T-helper 17 cell (primary cell): ENCODE measurements at regions not wholly inside any gene's neighbourhood (a gene's known extent, or its start where the extent isn't known, plus 50 kb on each side); places are given as distances from the start of the nearest gene placed in this dataset.

Experiments used
- ATAC-seq: fragments of 150-1000 bp; cut with Tn5 transposase; 2 replicates; pipeline ENCODE4 v1.10.0; 2021; ENCODE audit warnings: mild to moderate bottlenecking, moderate library complexity
- DNase-seq, 3 donors: peaks; one replicate each; pipeline versions ENCODE4 v3.0.0 to v3.0.0-alpha.2; 2020 to 2021
- H3K9me3 ChIP-seq: one replicate; pipeline ENCODE4 v1.7.0; 2013; ENCODE audit warnings: low read length, mild to moderate bottlenecking; ENCODE audit not compliant: control insufficient read depth, poor library complexity, severe bottlenecking
- H3K27ac Mint-ChIP-seq: one replicate; pipeline ENCODE4 v1.8.0; 2022; ENCODE audit warnings: mild to moderate bottlenecking, moderate library complexity, mixed read lengths
- H3K27me3 Mint-ChIP-seq: one replicate; pipeline ENCODE4 v1.8.0; 2022; ENCODE audit warnings: mixed read lengths
- H3K36me3 Mint-ChIP-seq: one replicate; pipeline ENCODE4 v1.8.0; 2022; ENCODE audit warnings: low read depth, mixed read lengths
- H3K4me1 Mint-ChIP-seq: one replicate; pipeline ENCODE4 v1.8.0; 2022; ENCODE audit warnings: mild to moderate bottlenecking, mixed read lengths
- H3K4me3 Mint-ChIP-seq: one replicate; pipeline ENCODE4 v1.8.0; 2022; ENCODE audit warnings: mild to moderate bottlenecking, moderate library complexity, mixed read lengths

DNA sequence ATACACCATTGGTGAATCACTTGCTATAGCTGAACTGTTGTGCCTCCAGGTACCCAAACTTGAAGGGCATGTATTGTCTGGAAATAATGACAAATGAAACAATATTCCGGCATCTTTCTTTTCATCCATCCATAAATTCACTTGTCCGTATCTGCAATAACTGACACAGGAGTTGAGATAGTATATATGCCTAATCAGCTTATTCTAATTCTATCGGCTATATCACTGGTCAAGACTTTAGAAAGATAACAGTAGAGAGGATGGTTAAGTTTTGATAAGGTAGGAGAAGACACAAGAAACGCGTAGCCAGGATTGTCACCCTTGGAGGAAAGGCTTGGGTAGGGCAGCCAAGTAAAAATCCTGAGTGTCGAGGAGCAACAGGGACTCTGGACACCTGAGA lies 1634.6 kb upstream of the CELF4 start:
- H3K4me1 Mint-ChIP-seq = no peaks in the 10 kb centered on the region
- H3K9me3 ChIP-seq = no peaks in the 10 kb centered on the region
- H3K36me3 Mint-ChIP-seq = no peaks in the 10 kb centered on the region
- H3K27me3 Mint-ChIP-seq = no peaks in the 10 kb centered on the region
- DNase-seq (no peak), ATAC-seq (no peak)
- no peak overlapping the region for H3K27ac Mint-ChIP-seq
- no peak overlapping the region for H3K4me3 Mint-ChIP-seq

DNA sequence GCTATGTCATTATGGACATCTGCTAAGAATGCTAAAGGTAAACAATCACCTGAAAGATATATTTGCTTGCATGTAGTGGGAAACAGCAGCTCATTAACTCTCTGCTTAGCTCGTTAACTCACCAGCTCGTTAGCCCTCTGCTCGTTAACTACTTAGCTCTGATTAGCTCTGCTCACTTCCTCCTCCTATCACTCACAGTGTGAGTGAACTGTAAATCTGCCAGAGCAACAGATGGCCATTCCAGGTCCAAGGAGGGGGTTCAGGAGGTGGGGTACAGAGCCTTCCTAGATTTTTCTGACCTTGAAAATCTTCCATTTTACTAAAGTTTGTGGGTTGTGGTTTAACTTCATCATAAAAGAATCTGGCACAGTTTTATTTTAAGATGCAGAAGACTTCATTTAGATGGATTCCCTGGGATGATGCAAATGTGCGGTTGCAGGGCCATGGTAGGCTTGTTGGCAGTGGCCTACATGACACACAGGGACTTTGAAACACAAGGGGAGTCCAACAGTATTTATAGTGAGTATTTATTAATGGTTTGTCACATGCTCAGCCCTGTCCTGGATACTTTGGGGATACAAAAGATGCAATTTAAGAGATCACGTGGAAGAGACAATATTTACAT lies 1633.7 kb upstream of the CELF4 start:
- ATAC-seq (no peak), DNase-seq (no peak)
- H3K9me3 ChIP-seq = no peaks in the 10 kb centered on the region
- Mint-ChIP-seq H3K27me3 (no peaks in the 10 kb centered on the region), H3K4me1 (no peaks in the 10 kb centered on the region), H3K36me3 (no peaks in the 10 kb centered on the region), H3K4me3 (no peak overlapping the region), H3K27ac (no peak overlapping the region)

- H3K36me3 Mint-ChIP-seq = no peaks in the 10 kb centered on the region
- H3K4me3 Mint-ChIP-seq = no peak overlapping the region
- H3K27ac Mint-ChIP-seq = no peak overlapping the region
- no peaks in the 10 kb centered on the region for H3K27me3 Mint-ChIP-seq
- H3K4me1 Mint-ChIP-seq = no peaks in the 10 kb centered on the region
- no peak for ATAC-seq
- H3K9me3 ChIP-seq = no peaks in the 10 kb centered on the region
- no peak for DNase-seq
These were observed 1632.8 kb upstream of the CELF4 start for GRCh38 chr18:39198376-39198775.

DNA sequence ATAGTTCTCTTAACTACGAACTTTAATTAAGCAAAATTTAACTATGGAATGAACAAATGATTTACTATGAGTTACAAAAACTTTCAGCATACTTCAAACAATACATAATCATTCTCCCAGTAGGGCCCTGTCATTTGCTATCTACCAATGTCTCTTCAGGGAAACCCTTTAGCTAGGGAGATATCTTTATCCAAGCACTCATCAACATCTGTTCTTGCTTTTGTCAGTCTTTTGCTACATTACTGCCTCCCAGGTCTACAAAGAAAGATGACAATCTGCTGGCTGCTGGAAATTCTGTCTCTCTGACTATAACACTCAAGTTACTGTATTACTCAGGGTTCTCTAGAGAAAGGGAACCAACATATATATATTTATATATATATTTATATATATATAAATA lies 1626.3 kb upstream of the CELF4 start:
- Mint-ChIP-seq H3K4me1 (no peaks in the 10 kb centered on the region), H3K27ac (no peak overlapping the region), H3K27me3 (no peaks in the 10 kb centered on the region), H3K36me3 (no peaks in the 10 kb centered on the region), H3K4me3 (no peak overlapping the region)
- H3K9me3 ChIP-seq = no peaks in the 10 kb centered on the region
- ATAC-seq = no peak
- DNase-seq = no peak

DNA sequence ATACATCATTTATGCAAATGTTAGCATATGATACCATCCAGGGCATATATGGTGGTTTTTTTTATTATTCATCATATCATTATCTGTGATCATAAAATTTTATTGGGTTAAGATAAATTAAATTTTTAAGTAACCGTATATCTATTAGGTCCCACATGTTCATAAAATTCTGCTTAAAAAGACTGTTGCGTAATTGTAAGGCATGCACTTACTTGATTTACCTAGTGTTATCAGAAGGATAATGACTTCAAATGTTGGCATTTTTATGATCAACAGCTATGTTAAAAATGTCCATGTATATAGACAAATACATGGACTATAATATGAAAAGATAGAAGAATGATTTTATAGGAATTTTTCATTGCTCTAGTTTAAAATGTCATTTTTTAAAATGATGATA lies 1625.5 kb upstream of the CELF4 start:
- no peaks in the 10 kb centered on the region for H3K9me3 ChIP-seq
- DNase-seq = no peak
- Mint-ChIP-seq H3K4me1 (no peaks in the 10 kb centered on the region), H3K27ac (no peak overlapping the region), H3K4me3 (no peak overlapping the region), H3K36me3 (no peaks in the 10 kb centered on the region), H3K27me3 (no peaks in the 10 kb centered on the region)
- no peak for ATAC-seq

DNA sequence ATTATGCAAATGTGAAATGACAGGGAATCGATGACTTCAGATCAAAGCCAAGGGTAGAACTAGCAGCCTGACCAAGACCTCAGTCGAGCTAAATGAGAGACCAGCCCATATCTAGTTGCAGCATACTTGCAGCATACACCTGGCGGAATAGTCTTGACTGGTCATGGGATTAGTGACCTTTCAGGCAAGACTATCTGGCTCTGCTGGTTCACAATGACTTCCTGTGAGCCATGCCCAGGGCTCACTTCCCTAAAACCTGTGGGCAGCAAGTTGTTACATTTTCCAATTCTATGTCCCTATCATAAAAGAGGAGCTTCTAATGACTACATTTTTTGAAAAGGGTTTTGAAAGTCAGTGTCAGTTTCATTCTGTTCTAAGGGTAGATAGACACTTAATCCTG lies 1624.9 kb upstream of the CELF4 start:
- H3K4me1 Mint-ChIP-seq = no peaks in the 10 kb centered on the region
- no peaks in the 10 kb centered on the region for H3K27me3 Mint-ChIP-seq
- H3K27ac Mint-ChIP-seq = no peak overlapping the region
- no peaks in the 10 kb centered on the region for H3K9me3 ChIP-seq
- DNase-seq (no peak), ATAC-seq (no peak)
- H3K4me3 Mint-ChIP-seq = no peak overlapping the region
- H3K36me3 Mint-ChIP-seq = no peaks in the 10 kb centered on the region

GRCh38 chr18:39188278-39188677 lies 1622.7 kb upstream of the CELF4 start:
- DNase-seq = no peak
- H3K27me3 Mint-ChIP-seq = no peaks in the 10 kb centered on the region
- no peaks in the 10 kb centered on the region for H3K4me1 Mint-ChIP-seq
- ATAC-seq = no peak
- H3K9me3 ChIP-seq = no peaks in the 10 kb centered on the region
- H3K36me3 Mint-ChIP-seq = no peaks in the 10 kb centered on the region
- no peak overlapping the region for H3K27ac Mint-ChIP-seq
- H3K4me3 Mint-ChIP-seq = no peak overlapping the region

- DNase-seq = no peak
- Mint-ChIP-seq H3K4me1 (no peaks in the 10 kb centered on the region), H3K36me3 (no peaks in the 10 kb centered on the region), H3K4me3 (no peak overlapping the region), H3K27ac (no peak overlapping the region), H3K27me3 (no peaks in the 10 kb centered on the region)
- ATAC-seq = no peak
- H3K9me3 ChIP-seq = no peaks in the 10 kb centered on the region
These were observed 1620.4 kb upstream of the CELF4 start for GRCh38 chr18:39186008-39186407.

DNA sequence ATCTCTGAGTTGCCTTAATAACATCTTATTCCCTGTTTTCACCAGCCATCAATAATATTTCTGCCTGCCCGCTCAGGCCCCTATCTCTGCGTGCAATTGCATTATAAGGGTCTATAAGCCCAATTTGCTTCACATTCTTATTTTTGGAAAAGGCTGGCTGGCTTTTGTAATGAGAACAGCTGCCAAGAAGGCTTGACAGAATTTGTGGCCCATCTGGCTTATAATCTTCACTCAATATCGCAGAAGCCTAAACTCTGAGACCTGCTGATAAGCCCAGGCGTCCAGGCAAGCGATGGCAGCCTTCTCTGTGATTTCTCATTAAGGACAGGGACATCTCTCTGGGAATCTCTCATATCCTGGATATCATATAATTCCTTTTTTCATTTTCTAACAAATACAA lies 1618.6 kb upstream of the CELF4 start:
- no peak for DNase-seq
- Mint-ChIP-seq H3K4me1 (no peaks in the 10 kb centered on the region), H3K4me3 (no peak overlapping the region)

DNA sequence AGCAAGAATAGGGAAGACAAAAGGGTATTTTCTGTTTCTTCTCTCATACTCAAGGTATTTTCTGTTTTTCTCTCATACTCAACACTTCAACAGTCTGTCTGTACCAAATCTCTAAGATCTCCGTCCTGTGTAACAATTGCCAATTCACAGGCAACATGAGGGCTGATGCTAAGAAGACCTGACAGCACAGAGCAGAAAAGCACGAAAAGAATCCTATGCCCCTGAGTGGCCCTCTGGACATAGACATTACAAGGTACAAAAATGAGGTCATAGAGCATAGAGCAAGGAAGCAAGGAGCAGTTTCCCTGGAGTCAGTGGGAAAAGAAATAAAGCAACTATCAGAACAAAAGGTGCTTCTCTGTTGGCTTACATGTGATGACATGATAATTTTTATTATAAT lies 1612.6 kb upstream of the CELF4 start:
- DNase-seq = no peak

More for the DNA sequence above, 1618.6 kb upstream of the CELF4 start:
- H3K36me3 Mint-ChIP-seq = no peaks in the 10 kb centered on the region
- no peak for ATAC-seq
- no peaks in the 10 kb centered on the region for H3K9me3 ChIP-seq
- no peak overlapping the region for H3K27ac Mint-ChIP-seq
- H3K27me3 Mint-ChIP-seq = no peaks in the 10 kb centered on the region

GRCh38 chr18:39172695-39173421 lies 1607.3 kb upstream of the CELF4 start:
- Mint-ChIP-seq H3K27me3 (no peaks in the 10 kb centered on the region), H3K4me1 (no peaks in the 10 kb centered on the region), H3K27ac (no peak overlapping the region), H3K4me3 (no peak overlapping the region), H3K36me3 (no peaks in the 10 kb centered on the region)
- ATAC-seq (no peak), DNase-seq (no peak)
- no peaks in the 10 kb centered on the region for H3K9me3 ChIP-seq

More for the DNA sequence above, 1612.6 kb upstream of the CELF4 start:
- no peak for ATAC-seq
- Mint-ChIP-seq H3K27me3 (no peaks in the 10 kb centered on the region), H3K36me3 (no peaks in the 10 kb centered on the region), H3K4me3 (no peak overlapping the region), H3K4me1 (no peaks in the 10 kb centered on the region), H3K27ac (no peak overlapping the region)
- no peaks in the 10 kb centered on the region for H3K9me3 ChIP-seq

DNA sequence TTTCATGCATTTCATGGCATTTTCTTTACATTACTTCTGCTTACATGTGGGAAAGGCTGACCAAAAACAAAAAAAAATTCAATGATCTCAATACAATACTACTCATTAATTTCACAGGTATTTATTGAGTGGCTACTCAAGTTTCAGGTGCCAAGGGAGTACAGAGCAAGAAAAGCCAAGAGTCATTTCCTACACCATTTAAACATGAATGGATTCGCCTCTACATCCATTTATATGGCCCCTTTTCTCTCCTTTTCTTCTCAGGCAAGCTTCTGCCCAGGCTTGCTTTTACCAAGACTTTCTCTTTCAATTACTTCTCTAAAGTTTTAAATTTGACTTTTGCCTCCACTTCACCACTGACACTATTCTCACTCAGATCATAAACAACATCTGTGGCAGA lies 1603.1 kb upstream of the CELF4 start:
- H3K4me1 Mint-ChIP-seq = no peaks in the 10 kb centered on the region
- no peak overlapping the region for H3K4me3 Mint-ChIP-seq
- no peaks in the 10 kb centered on the region for H3K9me3 ChIP-seq
- H3K36me3 Mint-ChIP-seq = no peaks in the 10 kb centered on the region
- DNase-seq = no peak
- H3K27ac Mint-ChIP-seq = no peak overlapping the region
- no peaks in the 10 kb centered on the region for H3K27me3 Mint-ChIP-seq
- no peak for ATAC-seq

DNA sequence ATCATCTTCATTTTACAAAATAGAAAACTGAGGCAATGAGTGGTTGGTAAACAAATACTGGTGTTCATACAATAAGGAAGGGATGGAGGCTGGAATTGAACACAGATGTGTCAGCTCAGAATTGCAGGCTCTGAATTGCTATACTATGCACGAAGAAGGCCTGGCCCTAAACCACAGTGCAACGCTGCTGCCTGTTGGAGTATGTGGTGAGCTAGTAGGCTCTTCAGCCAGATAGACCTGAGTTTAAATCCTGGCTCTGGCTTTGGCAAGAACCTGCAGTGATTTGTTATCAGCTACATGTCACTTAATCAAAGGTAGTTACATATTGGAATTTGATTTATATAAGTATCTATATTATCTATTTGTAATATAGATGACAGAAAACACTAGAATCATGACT lies 1602.4 kb upstream of the CELF4 start:
- no peak overlapping the region for H3K4me3 Mint-ChIP-seq
- H3K4me1 Mint-ChIP-seq = no peaks in the 10 kb centered on the region
- no peak for DNase-seq
- no peaks in the 10 kb centered on the region for H3K36me3 Mint-ChIP-seq
- H3K9me3 ChIP-seq = no peaks in the 10 kb centered on the region
- no peaks in the 10 kb centered on the region for H3K27me3 Mint-ChIP-seq
- no peak overlapping the region for H3K27ac Mint-ChIP-seq
- ATAC-seq = no peak

DNA sequence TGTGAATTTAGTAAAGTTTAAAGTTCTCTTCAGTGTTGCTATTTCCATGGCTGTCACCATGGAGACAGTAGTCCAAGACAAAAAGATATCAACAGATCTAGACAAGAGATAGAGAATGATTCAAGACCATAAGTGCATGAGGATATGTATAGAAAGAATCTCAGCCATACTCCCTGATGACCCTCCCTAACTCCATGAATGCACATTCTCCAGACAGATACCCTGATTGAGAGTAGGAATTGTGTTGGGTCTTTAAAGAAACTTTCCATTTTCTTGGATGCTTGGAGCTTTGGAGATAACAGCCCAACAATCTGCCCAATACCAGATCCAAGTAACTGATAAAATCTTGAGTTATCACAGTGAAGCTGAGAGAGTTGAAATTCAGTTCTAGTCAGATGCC lies 1601.2 kb upstream of the CELF4 start:
- H3K9me3 ChIP-seq = no peaks in the 10 kb centered on the region
- H3K36me3 Mint-ChIP-seq = no peaks in the 10 kb centered on the region
- no peak overlapping the region for H3K4me3 Mint-ChIP-seq
- no peak for DNase-seq
- H3K4me1 Mint-ChIP-seq = no peaks in the 10 kb centered on the region
- no peak overlapping the region for H3K27ac Mint-ChIP-seq
- H3K27me3 Mint-ChIP-seq = no peaks in the 10 kb centered on the region
- ATAC-seq = no peak
